H1 (cell line): ENCODE measurements at regions not wholly inside any gene's neighbourhood (a gene's known extent, or its start where the extent isn't known, plus 50 kb on each side); places are given as distances from the start of the nearest gene placed in this dataset.

Source experiments
- CHD2 ChIP-seq: IDR thresholded peaks from 2 replicates; pipeline ENCODE4 v1.6.1; 2012; ENCODE audit warnings: low read length, improper control_type of control experiment
- EGR1 ChIP-seq: IDR thresholded peaks from 2 replicates; pipeline ENCODE4 v1.6.1; 2011; ENCODE audit warnings: low read depth, low read length, borderline replicate concordance
- EP300 ChIP-seq, 2 experiments: IDR thresholded peaks; 1 replicate in 1 of 2; 2 replicates in 1 of 2; pipeline ENCODE4 v1.6.1; 2011 to 2012; ENCODE audit warnings: low read depth in 2 of 2, low read length in 2 of 2, mild to moderate bottlenecking in 2 of 2, borderline replicate concordance in 1 of 2, inconsistent platforms in 1 of 2, moderate library complexity in 1 of 2
- HDAC2 ChIP-seq, 2 experiments: fragments of 300-600 bp in 1 of 2; sonication (generic) in 1 of 2; IDR thresholded peaks; 2 replicates each; pipeline ENCODE4 v1.6.1; 2011 to 2012; ENCODE audit warnings: low read depth in 2 of 2, low read length in 2 of 2, mild to moderate bottlenecking in 2 of 2, moderate library complexity in 2 of 2, borderline replicate concordance in 1 of 2, inconsistent platforms in 1 of 2
- HDAC6 ChIP-seq: IDR thresholded peaks from one replicate; pipeline ENCODE4 v1.7.1; 2012; ENCODE audit warnings: low read depth, mild to moderate bottlenecking, inconsistent platforms, low read length, moderate library complexity
- POLR2A ChIP-seq, 2 experiments: IDR thresholded peaks; 1 replicate in 1 of 2; 2 replicates in 1 of 2; pipeline ENCODE4 v1.6.1; 2011; ENCODE audit warnings: low read depth in 2 of 2, low read length in 2 of 2, mild to moderate bottlenecking in 2 of 2; ENCODE audit errors: control extremely low read depth in 1 of 2
- POLR2AphosphoS5 ChIP-seq: IDR thresholded peaks from 2 replicates; pipeline ENCODE4 v1.6.1; 2011; ENCODE audit warnings: low read depth, low read length
- SP1 ChIP-seq: IDR thresholded peaks from 2 replicates; pipeline ENCODE4 v1.6.1; 2011; ENCODE audit warnings: low read depth, low read length
- SRF ChIP-seq: IDR thresholded peaks from 2 replicates; pipeline ENCODE4 v1.6.1; 2011; ENCODE audit warnings: mild to moderate bottlenecking, low read depth, low read length, moderate library complexity
- TF ChIP-seq, protein P1 (sequence below), 3 experiments: IDR thresholded peaks; 1 replicate in 2 of 3; 2 replicates in 1 of 3; pipeline versions ENCODE4 v1.5.1 to v1.6.1; 2011; ENCODE audit warnings: low read length in 3 of 3, mild to moderate bottlenecking in 3 of 3, inconsistent platforms in 2 of 3, low read depth in 1 of 3, moderate library complexity in 1 of 3; ENCODE audit not compliant: insufficient read depth in 1 of 3; ENCODE audit errors: control extremely low read depth in 1 of 3
- TF ChIP-seq, protein P2 (sequence below): IDR thresholded peaks from 2 replicates; pipeline ENCODE4 v1.6.1; 2012; ENCODE audit warnings: inconsistent platforms

DNA sequence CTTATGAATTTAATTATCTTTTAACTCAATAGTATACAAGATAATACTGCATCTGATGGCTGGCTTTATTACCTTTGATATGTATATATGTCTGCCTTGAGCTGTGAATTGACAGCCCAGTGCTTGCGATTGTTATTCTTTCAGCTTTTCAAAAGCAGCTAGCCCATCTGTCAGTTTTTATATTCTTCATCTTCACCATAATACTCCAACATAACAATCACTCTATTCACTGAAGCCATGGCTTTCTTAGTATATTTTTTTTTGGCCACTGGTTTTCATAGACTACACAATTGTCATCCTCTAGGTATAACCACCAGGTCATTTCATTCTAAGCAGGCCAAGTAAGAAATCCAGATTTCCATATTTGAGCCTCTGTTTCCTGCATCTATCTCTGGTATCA, 1026.1 kb downstream of the FSCB start:
- TF ChIP-seq, protein P1, sequence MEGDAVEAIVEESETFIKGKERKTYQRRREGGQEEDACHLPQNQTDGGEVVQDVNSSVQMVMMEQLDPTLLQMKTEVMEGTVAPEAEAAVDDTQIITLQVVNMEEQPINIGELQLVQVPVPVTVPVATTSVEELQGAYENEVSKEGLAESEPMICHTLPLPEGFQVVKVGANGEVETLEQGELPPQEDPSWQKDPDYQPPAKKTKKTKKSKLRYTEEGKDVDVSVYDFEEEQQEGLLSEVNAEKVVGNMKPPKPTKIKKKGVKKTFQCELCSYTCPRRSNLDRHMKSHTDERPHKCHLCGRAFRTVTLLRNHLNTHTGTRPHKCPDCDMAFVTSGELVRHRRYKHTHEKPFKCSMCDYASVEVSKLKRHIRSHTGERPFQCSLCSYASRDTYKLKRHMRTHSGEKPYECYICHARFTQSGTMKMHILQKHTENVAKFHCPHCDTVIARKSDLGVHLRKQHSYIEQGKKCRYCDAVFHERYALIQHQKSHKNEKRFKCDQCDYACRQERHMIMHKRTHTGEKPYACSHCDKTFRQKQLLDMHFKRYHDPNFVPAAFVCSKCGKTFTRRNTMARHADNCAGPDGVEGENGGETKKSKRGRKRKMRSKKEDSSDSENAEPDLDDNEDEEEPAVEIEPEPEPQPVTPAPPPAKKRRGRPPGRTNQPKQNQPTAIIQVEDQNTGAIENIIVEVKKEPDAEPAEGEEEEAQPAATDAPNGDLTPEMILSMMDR (IDR thresholded peaks at IDR 0.05; ENCODE audit: control extremely low read depth in 1 of 3, insufficient read depth in 1 of 3, low read depth in 1 of 3, low read length in 3 of 3) = no peak
- no peak for TF ChIP-seq HDAC6
- TF ChIP-seq, protein P2, sequence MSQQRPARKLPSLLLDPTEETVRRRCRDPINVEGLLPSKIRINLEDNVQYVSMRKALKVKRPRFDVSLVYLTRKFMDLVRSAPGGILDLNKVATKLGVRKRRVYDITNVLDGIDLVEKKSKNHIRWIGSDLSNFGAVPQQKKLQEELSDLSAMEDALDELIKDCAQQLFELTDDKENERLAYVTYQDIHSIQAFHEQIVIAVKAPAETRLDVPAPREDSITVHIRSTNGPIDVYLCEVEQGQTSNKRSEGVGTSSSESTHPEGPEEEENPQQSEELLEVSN = no peak
- no peak for TF ChIP-seq EGR1
- no peak for TF ChIP-seq POLR2AphosphoS5
- TF ChIP-seq HDAC2 (IDR thresholded peaks at IDR 0.05; ENCODE audit: borderline replicate concordance in 1 of 2, low read depth in 2 of 2, low read length in 2 of 2) = no peak
- no peak for TF ChIP-seq POLR2A (IDR thresholded peaks at IDR 0.05; ENCODE audit: control extremely low read depth in 1 of 2, low read depth in 2 of 2, low read length in 2 of 2)
- TF ChIP-seq CHD2 = no peak
- no peak for TF ChIP-seq EP300 (IDR thresholded peaks at IDR 0.05; ENCODE audit: borderline replicate concordance in 1 of 2, low read depth in 2 of 2, low read length in 2 of 2)
- TF ChIP-seq SP1 = no peak
- no peak for TF ChIP-seq SRF
